ENCODE measurements at regions not wholly inside any gene's neighbourhood (a gene's known extent, or its start where the extent isn't known, plus 50 kb on each side); places are given as distances from the start of the nearest gene placed in this dataset.
"Not testable (repeated sequence)": the region's sequence is repeated elsewhere in the genome, so short reads cannot be mapped to it uniquely, and the experiment has no call there.

GRCh38 chr9:67102506-67103276 lies 110.3 kb upstream of the SPATA31A3 start:
- H3K36me3 ChIP-seq (ENCODE audit: control insufficient read depth, insufficient read depth, low read length); H3K79me2 ChIP-seq (ENCODE audit: control insufficient read depth, insufficient read depth, low read length); H3K4me1 ChIP-seq (replicated peaks in 1 of 2; ENCODE audit: control insufficient read depth in 2 of 2, insufficient read depth in 2 of 2, low read length in 2 of 2); H3K9me1 ChIP-seq (ENCODE audit: control insufficient read depth, insufficient read depth, low read length); H4K20me1 ChIP-seq (replicated peaks; ENCODE audit: control insufficient read depth, insufficient read depth, low read length); H3K4me2 ChIP-seq (ENCODE audit: insufficient read depth, low read length); H3K4me3 ChIP-seq; BruUV-seq (replicated peaks); H3K27me3 ChIP-seq (ENCODE audit: control insufficient read depth in 2 of 2, insufficient read depth in 2 of 2, low read length in 2 of 2); ATAC-seq; FAIRE-seq; in situ Hi-C loops (cut with MboI); DNase-seq (ENCODE audit: extremely low read depth in 1 of 4, low spot score in 3 of 4); H3K27ac ChIP-seq (ENCODE audit: extremely low read depth, low read depth, low read length); POLR2A ChIA-PET; H3K9me3 ChIP-seq (replicated peaks; ENCODE audit: control insufficient read depth, insufficient read depth, low read depth, low read length); intact Hi-C loops (cut with micrococcal nuclease); H3K9ac ChIP-seq (ENCODE audit: insufficient read depth in 1 of 2, low read depth in 2 of 2, low read length in 2 of 2); CTCF ChIA-PET (ENCODE audit: low intra/inter-chr PET ratio); H2AFZ ChIP-seq (ENCODE audit: low read depth, low read length): not testable (repeated sequence)
- WGBS (ENCODE audit: insufficient coverage, low coverage, missing lambda C conversion rate): 8% methylated on average over 2 of the region's 5 CpGs

- H3K4me1 ChIP-seq (replicated peaks in 1 of 2; ENCODE audit: control insufficient read depth in 2 of 2, insufficient read depth in 2 of 2, low read length in 2 of 2); H2AFZ ChIP-seq (ENCODE audit: low read depth, low read length); H3K9me3 ChIP-seq (replicated peaks; ENCODE audit: control insufficient read depth, insufficient read depth, low read depth, low read length); in situ Hi-C loops (cut with MboI); H3K9ac ChIP-seq (ENCODE audit: insufficient read depth in 1 of 2, low read depth in 2 of 2, low read length in 2 of 2); CTCF ChIA-PET (ENCODE audit: low intra/inter-chr PET ratio); POLR2A ChIA-PET; H4K20me1 ChIP-seq (replicated peaks; ENCODE audit: control insufficient read depth, insufficient read depth, low read length); H3K27me3 ChIP-seq (ENCODE audit: control insufficient read depth in 2 of 2, insufficient read depth in 2 of 2, low read length in 2 of 2); H3K79me2 ChIP-seq (ENCODE audit: control insufficient read depth, insufficient read depth, low read length); ATAC-seq; H3K9me1 ChIP-seq (ENCODE audit: control insufficient read depth, insufficient read depth, low read length); H3K27ac ChIP-seq (ENCODE audit: extremely low read depth, low read depth, low read length); intact Hi-C loops (cut with micrococcal nuclease); FAIRE-seq; H3K4me3 ChIP-seq; DNase-seq (ENCODE audit: extremely low read depth in 1 of 4, low spot score in 3 of 4); H3K4me2 ChIP-seq (ENCODE audit: insufficient read depth, low read length); BruUV-seq (replicated peaks); H3K36me3 ChIP-seq (ENCODE audit: control insufficient read depth, insufficient read depth, low read length): not testable (repeated sequence)
- 4% methylated on average over 4 of the region's 8 CpGs for WGBS (ENCODE audit: insufficient coverage, low coverage, missing lambda C conversion rate)
Measured at GRCh38 chr9:67091104-67091503, 98.8 kb upstream of the SPATA31A3 start.

- FAIRE-seq; H3K36me3 ChIP-seq (ENCODE audit: control insufficient read depth, insufficient read depth, low read length); H3K4me1 ChIP-seq (replicated peaks in 1 of 2; ENCODE audit: control insufficient read depth in 2 of 2, insufficient read depth in 2 of 2, low read length in 2 of 2); DNase-seq (ENCODE audit: extremely low read depth in 1 of 4, low spot score in 3 of 4); ATAC-seq; H3K9me1 ChIP-seq (ENCODE audit: control insufficient read depth, insufficient read depth, low read length); intact Hi-C loops (cut with micrococcal nuclease); H3K27me3 ChIP-seq (ENCODE audit: control insufficient read depth in 2 of 2, insufficient read depth in 2 of 2, low read length in 2 of 2); H2AFZ ChIP-seq (ENCODE audit: low read depth, low read length); H3K27ac ChIP-seq (ENCODE audit: extremely low read depth, low read depth, low read length); POLR2A ChIA-PET; in situ Hi-C loops (cut with MboI); H3K9me3 ChIP-seq (replicated peaks; ENCODE audit: control insufficient read depth, insufficient read depth, low read depth, low read length); H3K4me3 ChIP-seq; H3K9ac ChIP-seq (ENCODE audit: insufficient read depth in 1 of 2, low read depth in 2 of 2, low read length in 2 of 2); H4K20me1 ChIP-seq (replicated peaks; ENCODE audit: control insufficient read depth, insufficient read depth, low read length); BruUV-seq (replicated peaks); H3K4me2 ChIP-seq (ENCODE audit: insufficient read depth, low read length); H3K79me2 ChIP-seq (ENCODE audit: control insufficient read depth, insufficient read depth, low read length); CTCF ChIA-PET (ENCODE audit: low intra/inter-chr PET ratio): not testable (repeated sequence)
- 0% methylated on average over 1 of the region's 1 CpG for WGBS (ENCODE audit: insufficient coverage, low coverage, missing lambda C conversion rate)
Measured at GRCh38 chr9:67086862-67087261, 94.5 kb upstream of the SPATA31A3 start.

- POLR2A ChIA-PET; FAIRE-seq; DNase-seq (ENCODE audit: extremely low read depth in 1 of 4, low spot score in 3 of 4); BruUV-seq (replicated peaks); intact Hi-C loops (cut with micrococcal nuclease); H3K9me1 ChIP-seq (ENCODE audit: control insufficient read depth, insufficient read depth, low read length); H3K79me2 ChIP-seq (ENCODE audit: control insufficient read depth, insufficient read depth, low read length); H4K20me1 ChIP-seq (replicated peaks; ENCODE audit: control insufficient read depth, insufficient read depth, low read length); H3K4me1 ChIP-seq (replicated peaks in 1 of 2; ENCODE audit: control insufficient read depth in 2 of 2, insufficient read depth in 2 of 2, low read length in 2 of 2); H3K9ac ChIP-seq (ENCODE audit: insufficient read depth in 1 of 2, low read depth in 2 of 2, low read length in 2 of 2); H2AFZ ChIP-seq (ENCODE audit: low read depth, low read length); CTCF ChIA-PET (ENCODE audit: low intra/inter-chr PET ratio); H3K4me3 ChIP-seq; H3K4me2 ChIP-seq (ENCODE audit: insufficient read depth, low read length); H3K36me3 ChIP-seq (ENCODE audit: control insufficient read depth, insufficient read depth, low read length); H3K27ac ChIP-seq (ENCODE audit: extremely low read depth, low read depth, low read length); in situ Hi-C loops (cut with MboI); ATAC-seq; H3K9me3 ChIP-seq (replicated peaks; ENCODE audit: control insufficient read depth, insufficient read depth, low read depth, low read length); H3K27me3 ChIP-seq (ENCODE audit: control insufficient read depth in 2 of 2, insufficient read depth in 2 of 2, low read length in 2 of 2): not testable (repeated sequence)
- WGBS (ENCODE audit: insufficient coverage, low coverage, missing lambda C conversion rate): no CpG with 5 or more reads among the region's 5 CpGs
Measured at GRCh38 chr9:67066140-67066539, 73.8 kb upstream of the SPATA31A3 start.
